NCI-H2196 (cell line): ENCODE measurements at regions not wholly inside any gene's neighbourhood (a gene's known extent, or its start where the extent isn't known, plus 50 kb on each side); places are given as distances from the start of the nearest gene placed in this dataset.

Source experiments
- DNase-seq: peaks from one replicate; lab custom pipeline; 2025; ENCODE audit not compliant: unreplicated experiment; lab: John Stamatoyannopoulos, UW

DNA sequence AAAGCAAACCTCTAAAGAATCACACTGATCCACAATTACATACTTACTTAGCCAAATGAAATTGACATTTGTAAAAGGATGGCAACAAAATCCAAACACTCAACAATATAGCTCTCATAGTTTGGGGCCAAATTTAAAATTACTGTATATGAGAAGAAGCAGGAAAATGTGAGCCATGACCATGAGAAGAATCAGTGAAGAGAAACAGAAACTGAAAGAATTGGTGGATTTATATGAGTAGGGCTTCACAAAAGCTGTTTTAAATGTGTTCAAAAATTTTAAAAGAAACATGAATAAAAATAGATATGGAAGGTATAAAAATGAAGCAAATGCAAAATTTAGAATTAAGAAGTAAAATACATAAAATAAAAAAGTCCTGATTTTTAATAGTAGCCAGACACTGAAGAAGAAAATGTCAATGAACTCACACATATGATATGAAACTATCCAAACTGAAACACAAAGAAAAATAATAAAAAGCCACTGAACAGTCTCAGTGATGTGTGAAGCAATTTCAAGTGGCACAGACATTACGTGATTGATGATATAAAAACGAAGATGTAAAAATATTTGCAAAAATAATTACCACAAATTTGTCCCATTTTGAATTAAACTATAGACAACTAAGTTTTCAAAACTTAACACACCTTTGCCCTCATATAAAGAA lies 87.9 kb upstream of the MDGA2 start:
- DNase-seq, result no peak

DNA sequence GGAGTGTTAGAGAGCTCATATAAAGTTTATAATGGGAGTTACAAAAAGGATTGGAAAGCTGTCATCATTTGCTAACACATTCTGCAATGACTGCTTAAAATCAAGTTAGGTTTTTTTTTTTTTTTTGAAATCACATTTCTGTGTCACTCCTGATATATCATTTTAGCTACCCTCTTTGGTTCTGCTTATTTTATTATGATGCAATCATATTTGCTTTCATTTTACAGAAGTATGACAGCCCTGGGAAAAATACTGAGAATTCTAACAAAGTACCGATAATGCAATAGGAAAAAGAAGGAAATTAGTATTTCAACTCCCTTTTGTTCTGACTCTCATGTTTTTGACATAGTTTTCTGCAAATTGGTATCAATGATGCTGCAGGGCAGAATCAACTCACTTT lies 71.6 kb upstream of the MDGA2 start:
- DNase-seq, result no peak

DNA sequence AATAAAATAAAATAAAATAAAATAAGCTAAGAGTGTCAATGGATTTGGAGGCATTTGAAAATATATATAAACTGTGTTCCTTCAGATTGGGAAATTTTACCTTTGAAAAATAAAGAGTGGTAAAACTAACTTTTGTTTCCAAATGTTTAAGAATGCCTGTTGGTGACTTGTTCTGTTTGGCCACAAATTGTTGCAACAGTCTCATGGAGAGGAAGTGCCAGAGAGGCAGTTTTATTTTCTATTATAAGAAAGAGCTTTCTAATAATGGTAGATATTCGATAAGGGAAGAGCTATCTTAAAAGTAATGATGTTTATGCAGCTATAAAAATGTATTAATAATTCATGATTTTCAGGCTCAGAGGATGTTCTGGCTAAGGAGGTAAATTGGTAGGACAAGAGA lies 68.8 kb upstream of the MDGA2 start:
- DNase-seq, result no peak

- no peak for DNase-seq
Observed at GRCh38 chr14:47739541-47739940, 64.1 kb upstream of the MDGA2 start.

DNA sequence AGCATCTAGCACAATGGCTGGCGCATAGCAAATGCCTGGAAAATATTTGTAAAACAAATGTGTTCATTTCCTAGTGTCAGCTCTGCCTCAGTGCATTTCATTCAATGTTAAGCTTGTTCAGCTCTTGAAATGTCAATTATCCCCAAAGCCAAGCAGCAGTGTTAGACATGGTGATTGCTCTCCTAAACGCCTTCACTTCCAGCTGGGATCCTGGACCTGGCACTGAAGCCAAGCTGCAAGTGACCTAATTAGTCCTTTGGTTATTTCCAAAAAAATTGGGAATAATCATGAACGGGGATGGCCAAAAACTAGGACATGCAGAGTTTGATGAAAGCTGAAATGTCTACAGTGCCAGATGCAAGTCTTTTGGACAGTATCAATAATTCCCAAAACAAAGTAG lies 54.9 kb upstream of the MDGA2 start:
- DNase-seq, result no peak
